Vagina (tissue), 2 donors: ENCODE measurements at regions not wholly inside any gene's neighbourhood (a gene's known extent, or its start where the extent isn't known, plus 50 kb on each side); places are given as distances from the start of the nearest gene placed in this dataset.

Experiments used
- DNase-seq, 2 donors: peaks; one replicate each; pipeline ENCODE4 v3.0.0-alpha.2; 2017; ENCODE audit errors: extremely low spot score in 2 of 2
- H3K27ac ChIP-seq: fragments of 200-600 bp; sonication (generic); one replicate; pipeline ENCODE4 v1.5.1; 2019
- H3K27me3 ChIP-seq: fragments of 200-600 bp; sonication (generic); one replicate; pipeline ENCODE4 v1.5.1; 2019
- H3K36me3 ChIP-seq, 2 donors: fragments of 200-600 bp; sonication (generic); one replicate each; pipeline ENCODE4 v1.5.1; 2017 to 2019
- H3K4me1 ChIP-seq: fragments of 200-600 bp; sonication (generic); one replicate; pipeline ENCODE4 v1.5.1; 2019
- H3K4me3 ChIP-seq, 2 donors: fragments of 200-600 bp; sonication (generic); 1 replicate in 1 of 2; 2 replicates in 1 of 2; pipeline ENCODE4 v1.5.1; 2016 to 2019
- H3K9me3 ChIP-seq: fragments of 200-600 bp; sonication (generic); one replicate; pipeline ENCODE4 v1.5.1; 2019
- CTCF ChIP-seq, 3 experiments: fragments of 450-650 bp in 2 of 3; fragments of 200-600 bp in 1 of 3; sonication (generic) in 1 of 3; IDR thresholded peaks; one replicate each; pipeline ENCODE4 v1.5.1; 2017 to 2019; ENCODE audit warnings: antibody characterized with exemption in 3 of 3, mild to moderate bottlenecking in 2 of 3, moderate library complexity in 2 of 3
- POLR2A ChIP-seq, 2 donors: fragments of 450-650 bp; IDR thresholded peaks; one replicate each; pipeline ENCODE4 v1.6.1; 2017; ENCODE audit warnings: antibody characterized with exemption in 2 of 2, mild to moderate bottlenecking in 2 of 2, moderate library complexity in 2 of 2
- POLR2AphosphoS5 ChIP-seq, 2 donors: sonication (generic); formaldehyde crosslinking; IDR thresholded peaks; one replicate each; pipeline ENCODE4 v1.9.0; 2017; ENCODE audit warnings: antibody characterized with exemption in 2 of 2, mild to moderate bottlenecking in 2 of 2, low read depth in 1 of 2; ENCODE audit not compliant: insufficient read depth in 1 of 2
- intact Hi-C: fragments of 100-400 bp; cut with DNase I; formaldehyde crosslinking; loops from one replicate; pipeline ENCODE4 v1.15.1; 2023

GRCh38 chr9:25427898-25428297 is 250.3 kb downstream of the TUSC1 start:
- Histone ChIP-seq H3K36me3 (no peaks in the 10 kb centered on the region), H3K27ac (no peak overlapping the region), H3K27me3 (no peaks in the 10 kb centered on the region), H3K9me3 (no peaks in the 10 kb centered on the region), H3K4me3 (no peak overlapping the region), H3K4me1 (no peaks in the 10 kb centered on the region)
- DNase-seq: no peak
- intact Hi-C loops: no loop called here
- TF ChIP-seq POLR2A (IDR thresholded peaks at IDR 0.05) (no peak), POLR2AphosphoS5 (IDR thresholded peaks at IDR 0.05; ENCODE audit: insufficient read depth in 1 of 2, low read depth in 1 of 2) (no peak), CTCF (IDR thresholded peaks at IDR 0.05) (no peak)

GRCh38 chr9:25427290-25427689 is 251.0 kb downstream of the TUSC1 start:
- Histone ChIP-seq H3K4me3 (no peak overlapping the region), H3K4me1 (no peaks in the 10 kb centered on the region), H3K27ac (no peak overlapping the region), H3K36me3 (no peaks in the 10 kb centered on the region), H3K9me3 (no peaks in the 10 kb centered on the region), H3K27me3 (no peaks in the 10 kb centered on the region)
- TF ChIP-seq POLR2A (IDR thresholded peaks at IDR 0.05): no peak
- DNase-seq: no peak
- intact Hi-C loops: no loop called here

DNA sequence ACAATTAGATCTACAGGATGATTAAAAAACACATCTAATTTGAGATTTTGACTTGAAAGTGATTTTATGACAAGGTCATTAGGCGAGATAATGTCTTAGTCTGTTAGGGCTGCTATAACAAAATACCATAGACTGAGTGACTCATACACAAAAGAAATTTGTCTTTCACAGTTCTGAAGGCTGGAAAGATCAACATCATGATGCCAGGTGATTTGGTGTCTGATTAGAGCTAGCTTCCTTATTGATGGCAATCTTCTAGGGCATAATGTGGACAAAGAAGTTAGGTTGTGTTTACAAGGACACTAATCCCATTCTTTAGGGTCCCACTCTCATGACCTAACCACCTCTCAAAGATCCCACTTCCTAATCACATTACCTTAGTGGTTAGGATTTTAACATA is 256.7 kb downstream of the TUSC1 start:
- Histone ChIP-seq H3K27me3 (no peaks in the 10 kb centered on the region), H3K4me3 (no peak overlapping the region), H3K27ac (no peak overlapping the region), H3K4me1 (no peaks in the 10 kb centered on the region), H3K9me3 (no peaks in the 10 kb centered on the region), H3K36me3 (no peaks in the 10 kb centered on the region)
- DNase-seq: no peak
- TF ChIP-seq POLR2A (IDR thresholded peaks at IDR 0.05) (no peak), CTCF (IDR thresholded peaks at IDR 0.05) (no peak), POLR2AphosphoS5 (IDR thresholded peaks at IDR 0.05; ENCODE audit: insufficient read depth in 1 of 2, low read depth in 1 of 2) (no peak)
- intact Hi-C loops: no loop called here

GRCh38 chr9:25418974-25419373 is 259.3 kb downstream of the TUSC1 start:
- TF ChIP-seq POLR2AphosphoS5 (IDR thresholded peaks at IDR 0.05; ENCODE audit: insufficient read depth in 1 of 2, low read depth in 1 of 2) (no peak), POLR2A (IDR thresholded peaks at IDR 0.05) (no peak), CTCF (IDR thresholded peaks at IDR 0.05) (no peak)

GRCh38 chr9:25415718-25416117 is 262.5 kb downstream of the TUSC1 start:
- no peak for DNase-seq
- intact Hi-C loops: no loop called here
- no peak for TF ChIP-seq POLR2A (IDR thresholded peaks at IDR 0.05)
- TF ChIP-seq POLR2AphosphoS5 (IDR thresholded peaks at IDR 0.05; ENCODE audit: insufficient read depth in 1 of 2, low read depth in 1 of 2): no peak

More at GRCh38 chr9:25418974-25419373, 259.3 kb downstream of the TUSC1 start:
- Histone ChIP-seq H3K27ac (no peak overlapping the region), H3K4me1 (no peaks in the 10 kb centered on the region), H3K27me3 (no peaks in the 10 kb centered on the region), H3K4me3 (no peak overlapping the region), H3K9me3 (no peaks in the 10 kb centered on the region), H3K36me3 (no peaks in the 10 kb centered on the region)
- DNase-seq: no peak
- intact Hi-C loops: no loop called here

DNA sequence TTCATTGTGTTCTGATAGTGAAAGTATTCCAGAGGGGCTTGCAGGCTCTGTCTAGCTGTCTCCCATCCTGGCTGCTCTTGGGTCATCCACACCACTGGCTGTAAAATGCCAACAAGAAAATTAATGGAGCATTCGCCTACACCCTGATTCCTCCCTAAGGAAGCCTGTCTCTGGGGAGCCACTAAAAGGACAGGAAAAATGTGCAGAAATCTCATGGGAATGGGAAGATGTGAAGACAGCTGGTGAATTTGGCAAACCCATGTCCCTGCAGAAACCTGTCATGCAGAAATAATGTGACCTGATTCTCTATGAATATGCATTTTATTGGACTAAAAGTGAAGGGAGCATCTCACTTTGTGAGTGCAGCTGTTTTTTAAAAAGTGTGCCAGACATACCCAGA is 265.6 kb downstream of the TUSC1 start:
- H3K4me1 ChIP-seq: no peaks in the 10 kb centered on the region
- no peaks in the 10 kb centered on the region for H3K36me3 ChIP-seq
- no peak overlapping the region for H3K27ac ChIP-seq
- no peaks in the 10 kb centered on the region for H3K9me3 ChIP-seq
- H3K27me3 ChIP-seq: no peaks in the 10 kb centered on the region
- TF ChIP-seq POLR2AphosphoS5 (IDR thresholded peaks at IDR 0.05; ENCODE audit: insufficient read depth in 1 of 2, low read depth in 1 of 2) (no peak), POLR2A (IDR thresholded peaks at IDR 0.05) (no peak), CTCF (IDR thresholded peaks at IDR 0.05) (no peak)
- intact Hi-C loops: no loop called here
- no peak for DNase-seq
- H3K4me3 ChIP-seq: no peak overlapping the region

More at GRCh38 chr9:25415718-25416117, 262.5 kb downstream of the TUSC1 start:
- Histone ChIP-seq H3K27ac (no peak overlapping the region), H3K27me3 (no peaks in the 10 kb centered on the region), H3K4me1 (no peaks in the 10 kb centered on the region), H3K36me3 (no peaks in the 10 kb centered on the region), H3K4me3 (no peak overlapping the region), H3K9me3 (no peaks in the 10 kb centered on the region)
